HepG2 (cell line): ENCODE measurements at regions not wholly inside any gene's neighbourhood (a gene's known extent, or its start where the extent isn't known, plus 50 kb on each side); places are given as distances from the start of the nearest gene placed in this dataset.

ENCODE experiments used
- E2F1 ChIP-seq: sonication (generic); formaldehyde crosslinking; IDR thresholded peaks from 2 replicates; pipeline ENCODE4 v1.5.0; 2020; ENCODE audit warnings: missing genetic modification reagents
- EZH2 ChIP-seq: conservative IDR thresholded peaks from 2 replicates; pipeline ENCODE4 v1.6.1; 2012; ENCODE audit warnings: mild to moderate bottlenecking, low read depth, low read length, moderate library complexity
- JUND ChIP-seq: sonication (generic); formaldehyde crosslinking; IDR thresholded peaks from 2 replicates; pipeline ENCODE4 v1.8.0; 2022; ENCODE audit warnings: mild to moderate bottlenecking, missing genetic modification reagents
- MXD4 ChIP-seq: IDR thresholded peaks from 2 replicates; pipeline ENCODE4 v1.6.1; 2016; ENCODE audit warnings: mild to moderate bottlenecking, missing biosample characterization, missing genetic modification reagents
- NCOA1 ChIP-seq: sonication (generic); formaldehyde crosslinking; IDR thresholded peaks from 2 replicates; pipeline ENCODE4 v1.9.0; 2021; ENCODE audit warnings: missing genetic modification reagents
- PHF8 ChIP-seq: sonication (generic); formaldehyde crosslinking; IDR thresholded peaks from 2 replicates; pipeline ENCODE4 v1.5.0; 2020; ENCODE audit warnings: missing genetic modification reagents
- ZNF160 ChIP-seq: sonication (generic); formaldehyde crosslinking; IDR thresholded peaks from 2 replicates; pipeline ENCODE4 v1.8.0; 2022; ENCODE audit warnings: mild to moderate bottlenecking, inconsistent platforms, missing genetic modification reagents
- ZNF530 ChIP-seq: sonication (generic); formaldehyde crosslinking; IDR thresholded peaks from 2 replicates; pipeline ENCODE4 v1.5.0; 2020; ENCODE audit warnings: low read depth, mild to moderate bottlenecking, missing genetic modification reagents
- TF ChIP-seq, protein P1 (sequence below): sonication (generic); formaldehyde crosslinking; IDR thresholded peaks from 2 replicates; pipeline ENCODE4 v1.4.0; 2020; ENCODE audit warnings: missing genetic modification reagents
- TF ChIP-seq, protein P2 (sequence below): sonication (generic); formaldehyde crosslinking; IDR thresholded peaks from 2 replicates; pipeline ENCODE4 v1.5.0; 2020; ENCODE audit warnings: mild to moderate bottlenecking, missing genetic modification reagents, moderate library complexity
- TF ChIP-seq, protein P3 (sequence below): IDR thresholded peaks from 2 replicates; pipeline ENCODE4 v1.6.1; 2016; ENCODE audit warnings: control low read depth
- TF ChIP-seq, protein P4 (sequence below): sonication (generic); formaldehyde crosslinking; IDR thresholded peaks from 2 replicates; pipeline ENCODE4 v1.8.0; 2022; ENCODE audit warnings: mild to moderate bottlenecking, missing genetic modification reagents, borderline replicate concordance

- TF ChIP-seq NCOA1 (CRISPR knock-in tag) (no peak), ZNF530 (CRISPR knock-in tag) (no peak), E2F1 (CRISPR knock-in tag) (no peak), EZH2 (no peak), PHF8 (CRISPR knock-in tag) (no peak), ZNF160 (CRISPR knock-in tag) (no peak), JUND (CRISPR knock-in tag) (no peak), MXD4 (CRISPR knock-in tag) (no peak)
- TF ChIP-seq, protein P1, sequence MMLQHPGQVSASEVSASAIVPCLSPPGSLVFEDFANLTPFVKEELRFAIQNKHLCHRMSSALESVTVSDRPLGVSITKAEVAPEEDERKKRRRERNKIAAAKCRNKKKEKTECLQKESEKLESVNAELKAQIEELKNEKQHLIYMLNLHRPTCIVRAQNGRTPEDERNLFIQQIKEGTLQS (CRISPR knock-in tag) = no peak
- TF ChIP-seq, protein P2, sequence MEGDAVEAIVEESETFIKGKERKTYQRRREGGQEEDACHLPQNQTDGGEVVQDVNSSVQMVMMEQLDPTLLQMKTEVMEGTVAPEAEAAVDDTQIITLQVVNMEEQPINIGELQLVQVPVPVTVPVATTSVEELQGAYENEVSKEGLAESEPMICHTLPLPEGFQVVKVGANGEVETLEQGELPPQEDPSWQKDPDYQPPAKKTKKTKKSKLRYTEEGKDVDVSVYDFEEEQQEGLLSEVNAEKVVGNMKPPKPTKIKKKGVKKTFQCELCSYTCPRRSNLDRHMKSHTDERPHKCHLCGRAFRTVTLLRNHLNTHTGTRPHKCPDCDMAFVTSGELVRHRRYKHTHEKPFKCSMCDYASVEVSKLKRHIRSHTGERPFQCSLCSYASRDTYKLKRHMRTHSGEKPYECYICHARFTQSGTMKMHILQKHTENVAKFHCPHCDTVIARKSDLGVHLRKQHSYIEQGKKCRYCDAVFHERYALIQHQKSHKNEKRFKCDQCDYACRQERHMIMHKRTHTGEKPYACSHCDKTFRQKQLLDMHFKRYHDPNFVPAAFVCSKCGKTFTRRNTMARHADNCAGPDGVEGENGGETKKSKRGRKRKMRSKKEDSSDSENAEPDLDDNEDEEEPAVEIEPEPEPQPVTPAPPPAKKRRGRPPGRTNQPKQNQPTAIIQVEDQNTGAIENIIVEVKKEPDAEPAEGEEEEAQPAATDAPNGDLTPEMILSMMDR (CRISPR knock-in tag) = no peak
- TF ChIP-seq, protein P3, sequence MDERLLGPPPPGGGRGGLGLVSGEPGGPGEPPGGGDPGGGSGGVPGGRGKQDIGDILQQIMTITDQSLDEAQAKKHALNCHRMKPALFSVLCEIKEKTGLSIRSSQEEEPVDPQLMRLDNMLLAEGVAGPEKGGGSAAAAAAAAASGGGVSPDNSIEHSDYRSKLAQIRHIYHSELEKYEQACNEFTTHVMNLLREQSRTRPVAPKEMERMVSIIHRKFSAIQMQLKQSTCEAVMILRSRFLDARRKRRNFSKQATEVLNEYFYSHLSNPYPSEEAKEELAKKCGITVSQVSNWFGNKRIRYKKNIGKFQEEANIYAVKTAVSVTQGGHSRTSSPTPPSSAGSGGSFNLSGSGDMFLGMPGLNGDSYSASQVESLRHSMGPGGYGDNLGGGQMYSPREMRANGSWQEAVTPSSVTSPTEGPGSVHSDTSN = no peak
- TF ChIP-seq, protein P4, sequence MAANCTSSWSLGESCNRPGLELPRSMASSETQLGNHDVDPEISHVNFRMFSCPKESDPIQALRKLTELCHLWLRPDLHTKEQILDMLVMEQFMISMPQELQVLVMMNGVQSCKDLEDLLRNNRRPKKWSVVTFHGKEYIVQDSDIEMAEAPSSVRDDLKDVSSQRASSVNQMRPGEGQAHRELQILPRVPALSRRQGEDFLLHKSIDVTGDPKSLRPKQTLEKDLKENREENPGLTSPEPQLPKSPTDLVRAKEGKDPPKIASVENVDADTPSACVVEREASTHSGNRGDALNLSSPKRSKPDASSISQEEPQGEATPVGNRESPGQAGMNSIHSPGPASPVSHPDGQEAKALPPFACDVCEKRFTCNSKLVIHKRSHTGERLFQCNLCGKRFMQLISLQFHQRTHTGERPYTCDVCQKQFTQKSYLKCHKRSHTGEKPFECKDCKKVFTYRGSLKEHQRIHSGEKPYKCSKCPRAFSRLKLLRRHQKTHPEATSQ (CRISPR knock-in tag) = no peak
Observed at GRCh38 chr6:16063580-16063979, 65.3 kb upstream of the MYLIP start.
